Stimulated activated CD4-positive, alpha-beta T cell treated with anti-CD3 and anti-CD28 coated beads, Interleukin-15, amount 100 ng/mL, for 1 hour (primary cell): ENCODE measurements at regions not wholly inside any gene's neighbourhood (a gene's known extent, or its start where the extent isn't known, plus 50 kb on each side); places are given as distances from the start of the nearest gene placed in this dataset.
A peak's percentile ranks its signal among the peaks of the same experiment; 100 is the strongest.
"Not testable (repeated sequence)": the region's sequence is repeated elsewhere in the genome, so short reads cannot be mapped to it uniquely, and the experiment has no call there.

Experiments
- DNase-seq, 2 donors: peaks; one replicate each; pipeline ENCODE4 v3.0.0-alpha.2; 2020; ENCODE audit warnings: low read depth in 1 of 2, low spot score in 1 of 2

DNA sequence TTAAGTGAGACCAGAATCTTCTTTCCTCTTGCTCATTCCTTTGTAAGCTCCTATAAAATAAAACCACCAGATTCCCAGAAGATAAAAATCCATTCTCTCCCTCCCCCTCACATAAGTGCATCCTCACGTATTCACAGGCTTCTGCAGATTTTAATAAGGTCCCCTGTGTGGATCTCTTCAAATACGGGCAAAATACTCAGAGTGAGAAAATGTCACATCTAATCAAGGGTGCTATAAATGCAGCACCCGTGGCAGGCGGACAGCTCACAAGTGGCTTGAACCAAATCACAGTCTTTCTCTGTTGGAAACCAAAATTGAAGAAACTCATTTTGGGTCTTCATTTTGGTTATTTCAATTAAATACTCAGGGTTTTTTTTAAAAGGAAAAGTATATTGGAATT lies 212.9 kb upstream of the CMC1 start:
- DNase-seq = no peak

DNA sequence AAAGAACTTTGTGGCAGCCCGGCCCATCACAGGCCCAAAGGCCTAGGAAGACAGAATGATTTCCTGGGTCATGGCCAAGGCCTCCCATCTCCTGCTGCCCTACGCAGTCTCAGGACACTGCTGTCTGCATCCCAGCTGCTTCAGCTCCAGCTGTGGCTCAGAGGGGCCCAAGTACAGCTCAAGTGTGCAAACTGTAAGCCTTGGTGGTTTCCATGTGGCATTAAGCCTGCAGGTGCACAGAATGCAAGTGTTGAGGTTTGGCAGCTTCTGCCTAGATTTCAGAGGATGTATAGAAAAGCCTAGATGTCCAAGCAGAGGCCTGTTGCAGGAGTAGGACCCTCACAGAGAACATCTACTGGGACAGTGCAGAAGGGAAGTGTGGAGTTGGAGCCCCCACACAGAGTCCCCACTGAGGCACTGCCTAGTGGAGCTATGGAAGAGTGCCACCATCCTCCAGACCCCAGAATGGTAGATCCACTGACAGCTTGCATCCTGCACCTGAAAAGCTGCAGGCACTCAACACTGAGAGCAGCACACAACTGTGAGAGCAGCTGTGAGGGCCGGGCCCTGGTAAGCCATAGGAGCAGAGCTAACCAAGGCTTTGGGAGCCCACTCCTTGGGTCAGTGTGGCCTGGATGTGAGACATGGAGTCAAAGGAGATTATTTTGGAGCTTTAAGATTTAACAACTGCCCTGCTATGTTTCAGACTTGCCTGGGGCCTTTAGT lies 208.2 kb upstream of the CMC1 start:
- no peak for DNase-seq

DNA sequence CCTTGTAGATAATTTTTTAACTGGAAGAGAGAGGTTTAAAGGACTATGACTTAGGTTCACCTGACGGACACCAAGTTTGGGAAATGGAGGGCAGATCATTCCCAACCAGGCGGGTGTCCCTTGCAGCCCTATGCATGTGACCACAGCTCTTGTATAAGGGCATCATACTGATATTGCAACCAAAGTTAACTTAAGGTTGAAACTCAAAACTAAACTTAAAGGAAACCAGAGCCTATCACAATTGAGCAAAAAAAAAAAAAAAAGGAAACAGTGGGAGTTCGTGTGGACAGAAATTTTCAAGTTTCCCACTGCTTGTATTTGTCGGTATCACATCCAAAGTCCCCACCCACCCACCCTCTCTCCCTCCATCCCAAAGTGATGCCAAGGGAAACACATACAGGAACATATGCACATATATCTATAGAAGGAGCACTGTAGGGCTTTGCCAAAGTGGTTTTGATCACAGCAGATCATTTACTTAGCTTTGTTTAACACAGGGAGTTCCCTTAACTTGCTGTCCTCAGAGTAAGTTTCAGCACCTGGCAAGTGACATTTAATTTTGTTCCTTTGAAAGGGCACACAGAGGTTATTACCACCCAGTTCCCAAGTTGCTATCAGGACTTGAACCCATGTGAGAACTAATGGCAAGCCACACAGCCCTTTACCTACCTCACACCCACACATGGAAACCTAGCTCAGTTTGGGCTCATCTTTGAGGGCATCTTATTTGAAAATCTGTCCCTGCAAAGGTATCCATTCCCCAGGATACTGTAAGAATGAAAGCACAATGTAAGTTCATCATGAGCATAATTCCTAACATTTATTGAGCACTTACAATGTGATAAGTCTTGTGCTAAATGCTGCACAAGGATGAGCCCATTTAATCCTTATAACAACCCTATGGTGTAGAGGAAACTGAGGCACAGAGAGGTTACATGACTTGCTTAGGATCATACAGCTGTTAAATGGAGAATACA lies 204.5 kb upstream of the CMC1 start:
- DNase-seq = no peak

DNA sequence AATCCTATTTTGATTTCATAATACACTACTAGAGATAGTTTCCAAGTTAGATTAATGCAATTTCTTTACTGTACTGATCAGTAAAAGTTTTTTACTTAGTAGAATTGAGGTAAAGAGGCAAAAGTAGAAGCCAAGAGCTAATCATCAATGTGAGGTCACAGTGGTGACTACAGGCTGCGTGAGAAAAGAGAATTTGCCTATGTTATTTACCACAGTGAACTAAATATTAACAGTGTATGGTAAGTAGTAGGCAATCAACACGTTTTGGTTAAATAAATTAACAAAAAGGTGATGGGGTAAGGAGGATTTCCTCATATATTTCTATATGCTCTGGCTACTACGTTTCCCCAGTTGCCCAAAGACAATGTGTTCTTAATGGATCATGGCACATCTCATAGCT lies 202.2 kb upstream of the CMC1 start:
- no peak for DNase-seq

DNA sequence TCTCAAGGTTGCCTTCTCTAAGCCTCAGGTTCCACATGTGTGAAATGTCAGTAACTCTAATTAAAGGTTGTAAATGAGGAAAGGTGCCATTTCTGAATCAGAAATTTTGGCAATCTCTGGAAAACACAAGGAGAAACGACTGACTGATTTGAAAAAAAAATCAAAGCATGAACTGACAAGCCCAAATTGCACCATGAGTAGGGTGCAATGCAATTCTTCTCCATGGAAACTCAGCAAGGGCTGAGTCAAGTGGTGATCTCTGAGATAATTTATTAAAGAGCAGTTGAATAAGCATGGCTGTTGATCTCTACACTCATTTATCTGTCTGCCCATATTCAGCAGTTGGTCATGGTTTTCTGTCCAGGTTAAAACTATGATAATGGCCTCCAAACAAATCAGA lies 201.6 kb upstream of the CMC1 start:
- no peak for DNase-seq

DNA sequence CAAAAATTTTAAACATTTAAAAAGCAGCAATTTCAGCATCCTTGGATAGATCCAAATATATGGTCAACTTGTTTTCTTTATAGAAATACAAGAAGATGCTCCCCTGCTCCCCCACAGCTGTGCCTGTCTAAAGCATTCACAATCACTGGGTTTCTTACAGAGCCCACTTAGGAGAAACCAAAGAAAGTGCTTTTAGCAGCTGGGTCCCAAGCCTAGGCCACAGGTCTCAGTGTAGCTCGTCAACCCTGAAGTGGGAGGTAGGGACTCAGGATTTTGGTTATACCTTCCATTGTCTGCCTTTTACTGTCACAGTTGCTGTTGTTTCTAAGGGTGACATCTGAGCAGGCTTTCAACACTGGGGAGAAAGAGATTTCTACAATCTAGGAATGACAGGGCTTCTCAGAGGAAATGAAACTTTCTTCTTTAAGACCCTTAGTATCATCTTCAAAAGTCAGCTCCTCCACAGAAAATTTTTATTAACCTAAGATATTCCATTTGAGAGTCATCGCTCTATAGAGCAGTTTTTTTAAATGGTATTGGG lies 199.3 kb upstream of the CMC1 start:
- DNase-seq = no peak

DNA sequence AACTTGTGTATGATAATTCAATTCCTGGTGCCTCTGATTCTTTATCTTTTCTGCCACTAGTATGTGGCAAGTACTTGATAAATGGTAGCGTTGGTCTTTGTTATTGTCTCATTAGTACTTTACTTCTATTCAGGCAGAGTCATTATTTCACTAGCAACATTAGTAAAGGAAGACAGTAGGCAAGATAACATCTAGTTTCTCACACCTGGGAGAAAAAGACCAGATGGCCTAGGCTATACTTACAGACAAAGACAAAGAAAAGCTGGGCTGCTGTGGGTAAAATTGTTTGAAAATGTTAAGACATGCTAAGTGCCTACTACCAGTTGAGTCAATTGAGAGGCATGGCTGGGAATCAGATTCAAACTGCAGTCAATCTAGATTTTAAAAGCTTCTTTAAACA lies 198.7 kb upstream of the CMC1 start:
- DNase-seq = no peak

DNA sequence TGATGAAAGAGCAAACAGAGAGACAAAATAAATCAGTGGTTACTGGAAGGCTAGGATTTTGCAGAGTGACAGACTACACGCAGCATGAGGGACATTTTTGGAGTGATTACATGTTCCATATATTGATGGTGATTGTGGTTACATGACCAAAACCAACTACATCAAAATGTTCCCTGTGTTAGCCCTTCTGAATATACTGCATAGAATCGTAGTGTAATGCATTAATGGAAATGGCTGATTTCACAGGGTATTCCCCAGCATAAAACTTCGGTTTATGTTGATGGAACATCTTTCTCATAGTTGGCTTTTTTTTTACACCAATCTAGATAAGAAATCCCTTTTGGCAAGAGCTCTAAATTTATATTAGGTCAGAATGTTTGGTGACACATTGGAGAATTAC lies 191.3 kb upstream of the CMC1 start:
- no peak for DNase-seq

DNA sequence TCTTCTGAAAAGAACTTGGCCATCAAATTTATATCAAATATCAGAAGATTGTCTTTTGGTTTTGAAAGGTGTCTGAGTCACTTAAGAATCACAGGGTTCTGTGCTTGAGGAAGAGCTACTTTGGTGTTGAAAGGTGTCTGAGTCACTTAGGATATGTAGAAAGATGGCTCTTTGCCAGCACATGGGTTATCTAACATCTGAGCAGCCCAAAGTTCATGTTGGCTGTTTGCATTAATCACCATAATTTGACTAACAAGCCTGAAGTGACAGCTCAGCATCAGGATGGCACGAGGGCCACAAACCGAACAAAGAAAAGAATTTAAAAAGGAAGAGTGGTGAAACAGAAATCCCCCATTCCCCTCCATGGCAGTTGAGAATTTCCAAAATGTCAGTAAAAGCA lies 190.5 kb upstream of the CMC1 start:
- DNase-seq = peak in 1 of 2 donors; percentile 6

DNA sequence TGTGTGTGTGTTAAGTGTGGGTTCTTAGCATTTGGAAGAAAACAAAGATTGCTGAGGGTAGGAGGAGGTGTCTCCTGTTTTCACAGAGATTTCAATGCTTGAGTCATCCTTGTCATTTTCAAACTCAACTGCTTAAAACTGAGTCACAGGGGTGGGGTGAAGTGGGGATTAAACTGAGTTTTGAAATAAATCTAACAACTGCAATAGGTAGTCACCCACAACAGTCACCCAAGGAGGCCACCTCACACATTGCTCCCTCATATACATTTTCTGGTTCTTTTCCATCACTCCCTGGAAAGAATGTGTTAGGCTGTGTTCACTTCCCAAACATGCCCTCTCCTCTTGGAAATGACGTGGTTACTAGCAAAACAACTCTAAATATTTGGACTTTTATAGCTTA lies 187.7 kb upstream of the CMC1 start:
- DNase-seq = no peak

DNA sequence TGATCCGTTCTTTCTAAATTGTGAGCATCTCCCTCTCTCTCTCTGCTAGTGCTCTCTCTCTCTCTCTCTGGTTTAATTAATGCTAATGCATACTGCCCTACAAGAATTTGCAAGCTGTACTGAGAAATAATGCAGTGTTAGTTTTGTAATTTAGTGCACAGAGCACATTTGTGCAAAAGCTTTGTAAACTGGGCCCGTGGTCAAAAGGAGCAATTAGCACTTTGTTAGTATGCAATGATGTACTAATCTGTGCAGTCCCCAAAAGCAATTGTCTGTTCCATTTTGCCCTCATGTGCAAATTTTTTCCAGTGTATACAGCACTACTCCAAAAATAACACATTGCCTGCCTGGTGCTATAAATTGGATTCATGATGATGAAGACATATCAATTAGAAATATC lies 184.6 kb upstream of the CMC1 start:
- no peak for DNase-seq

DNA sequence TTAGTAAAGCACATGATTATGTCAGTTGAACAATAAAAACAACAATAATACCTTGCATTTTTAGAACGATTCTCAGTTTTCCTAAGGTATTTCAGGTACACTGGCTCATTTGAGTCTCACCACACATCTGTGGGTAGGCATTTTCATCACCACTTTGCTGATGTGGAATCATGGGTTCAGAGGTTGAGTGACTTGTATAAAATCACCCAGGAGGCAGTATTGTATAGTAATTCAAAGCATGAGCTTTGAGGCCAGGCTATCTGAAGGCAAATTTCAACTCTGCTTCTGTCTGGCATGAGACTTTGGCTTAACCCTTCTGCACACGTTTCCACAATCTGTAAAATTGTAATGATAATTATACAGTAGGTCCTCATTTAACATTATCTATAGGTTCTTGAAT lies 183.9 kb upstream of the CMC1 start:
- DNase-seq = no peak

DNA sequence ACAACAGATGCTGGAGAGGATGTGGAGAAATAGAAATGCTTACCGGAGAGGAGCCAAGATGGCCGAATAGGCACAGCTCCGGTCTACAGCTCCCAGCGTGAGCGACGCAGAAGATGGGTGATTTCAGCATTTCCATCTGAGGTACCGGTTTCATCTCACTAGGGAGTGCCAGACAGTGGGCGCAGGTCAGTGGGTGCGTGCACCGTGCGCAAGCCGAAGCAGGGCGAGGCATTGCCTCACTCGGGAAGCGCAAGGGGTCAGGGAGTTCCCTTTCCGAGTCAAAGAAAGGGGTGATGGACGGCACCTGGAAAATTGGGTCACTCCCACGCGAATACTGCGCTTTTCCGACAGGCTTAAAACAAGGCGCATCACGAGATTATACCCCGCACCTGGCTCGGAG lies 182.2 kb upstream of the CMC1 start:
- DNase-seq = not testable (repeated sequence)

DNA sequence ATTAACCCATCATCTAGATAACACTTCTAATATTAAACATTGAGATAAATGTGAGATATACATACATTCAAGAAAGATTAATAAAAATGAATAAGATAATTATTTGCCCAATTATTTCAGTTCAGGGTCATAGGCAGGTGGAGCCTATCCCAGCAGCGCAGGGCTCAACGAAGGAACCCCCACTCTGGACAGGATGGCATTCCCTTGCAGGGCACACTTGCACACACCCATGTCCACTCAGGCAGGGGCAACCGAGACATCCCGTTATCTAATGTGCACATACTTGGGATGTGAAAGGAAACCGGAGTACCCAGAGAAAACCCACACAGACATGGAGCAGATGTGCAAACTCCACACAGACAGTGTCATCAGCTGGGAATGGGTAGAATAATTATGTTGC lies 175.4 kb upstream of the CMC1 start:
- no peak for DNase-seq

DNA sequence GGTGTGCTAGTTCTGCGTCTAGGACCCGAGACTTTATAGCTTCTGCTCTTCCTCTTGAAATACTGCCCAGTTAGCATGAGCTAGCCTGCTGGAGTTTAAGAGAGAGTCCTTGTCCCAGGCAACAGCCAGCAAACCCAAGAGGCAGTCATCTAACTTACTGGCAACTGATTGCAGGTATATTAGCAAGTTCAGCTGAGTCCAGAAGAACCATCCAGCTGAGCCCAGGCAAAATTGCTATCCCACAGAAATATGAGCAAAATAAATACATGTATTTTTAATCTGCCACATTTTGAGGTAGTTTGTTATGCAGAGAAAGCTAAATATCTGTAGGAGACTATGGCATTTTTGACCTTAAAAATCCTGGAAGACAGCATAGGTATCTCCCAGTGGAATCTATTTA lies 174.4 kb upstream of the CMC1 start:
- DNase-seq = no peak

DNA sequence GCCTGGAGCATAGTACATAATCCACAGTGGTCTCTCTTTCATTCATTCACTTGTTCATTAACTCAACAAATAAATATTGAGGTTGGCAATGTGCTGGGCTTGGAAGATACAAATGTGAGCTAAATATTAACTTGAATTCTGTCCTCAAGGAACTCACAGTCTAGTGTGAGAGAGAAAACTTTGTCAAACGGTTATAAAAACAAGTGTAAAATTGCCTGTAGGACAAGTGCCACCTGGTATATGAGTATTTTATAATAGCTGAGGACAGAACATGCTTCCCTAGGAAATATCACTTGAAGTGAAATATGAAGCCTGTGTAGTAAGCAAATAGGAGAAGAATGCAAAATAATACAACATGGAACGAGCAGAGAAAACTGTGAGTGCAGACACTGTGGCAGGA lies 173.1 kb upstream of the CMC1 start:
- DNase-seq = no peak

DNA sequence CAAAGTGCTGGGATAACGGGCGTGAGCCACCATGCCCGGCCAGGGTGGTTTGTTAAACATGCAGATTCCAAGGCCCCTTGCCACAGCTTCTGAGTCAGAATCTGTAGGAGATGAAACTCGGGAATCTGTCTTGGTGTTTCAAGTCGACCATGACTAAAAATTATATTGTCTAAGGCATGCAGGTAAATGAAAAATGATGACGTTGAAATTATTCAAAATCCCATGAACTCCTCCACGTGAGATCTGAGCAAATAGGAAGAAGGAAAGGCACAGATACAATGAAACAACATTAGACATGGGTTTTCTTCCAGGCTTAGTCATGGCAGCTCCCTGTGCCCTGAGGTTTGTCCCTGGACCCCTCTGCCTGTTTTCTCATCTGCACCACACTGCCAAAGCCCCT lies 172.0 kb upstream of the CMC1 start:
- DNase-seq = no peak

DNA sequence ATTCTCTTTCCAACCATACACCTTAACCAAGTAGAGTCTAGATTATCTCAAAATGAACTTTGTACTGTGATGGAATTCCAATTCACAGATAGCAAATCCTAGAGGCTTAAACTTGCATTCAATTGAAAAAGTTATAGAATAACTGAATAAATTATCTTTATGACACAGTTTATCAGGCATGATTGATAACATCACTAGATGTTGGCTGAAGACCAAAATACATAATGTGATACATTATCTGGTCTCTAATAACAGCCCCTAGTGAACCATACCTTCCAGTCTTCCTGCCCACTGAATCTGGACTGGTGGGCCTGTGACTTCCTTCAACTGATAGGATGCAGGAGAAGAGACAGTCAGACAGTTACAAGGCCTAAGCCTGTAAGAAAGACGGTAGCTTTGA lies 165.2 kb upstream of the CMC1 start:
- DNase-seq = no peak

DNA sequence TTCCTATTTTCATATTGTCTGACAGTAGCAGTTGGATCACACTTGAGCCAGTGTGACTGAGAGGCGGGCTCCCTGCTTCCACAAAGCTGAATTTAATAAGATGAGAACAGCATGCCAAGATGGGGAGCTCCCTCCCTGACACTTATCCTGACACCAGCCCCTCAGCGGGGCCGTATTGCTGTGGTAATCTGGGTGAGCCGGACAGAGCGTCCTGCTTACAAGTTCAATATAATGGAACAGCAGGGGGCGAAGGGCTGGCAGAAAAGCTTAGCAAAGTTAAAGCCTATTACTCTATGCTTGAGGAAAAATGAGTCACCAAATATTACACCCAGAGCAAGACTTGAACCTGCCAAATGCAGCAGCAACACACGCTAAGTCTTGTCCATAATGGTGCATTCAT lies 163.8 kb upstream of the CMC1 start:
- DNase-seq = no peak

DNA sequence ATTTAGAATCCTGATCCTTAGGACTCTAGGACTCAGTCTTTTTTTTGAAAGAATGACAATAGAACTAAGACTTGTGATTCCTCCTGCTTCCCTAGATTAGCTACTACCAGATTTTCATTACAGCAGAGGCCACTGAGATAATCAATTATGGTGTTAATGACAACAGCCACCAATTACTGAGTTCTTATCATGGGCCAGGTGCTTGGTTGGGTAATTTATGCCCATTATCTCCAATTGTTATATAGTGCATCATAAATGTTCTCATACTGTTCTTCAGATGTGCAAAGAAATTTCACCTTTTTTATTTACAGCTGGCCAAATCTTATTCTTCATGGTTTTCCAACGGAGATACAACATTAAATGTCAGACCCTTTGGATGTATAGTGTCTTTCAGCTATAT lies 162.9 kb upstream of the CMC1 start:
- DNase-seq = no peak

DNA sequence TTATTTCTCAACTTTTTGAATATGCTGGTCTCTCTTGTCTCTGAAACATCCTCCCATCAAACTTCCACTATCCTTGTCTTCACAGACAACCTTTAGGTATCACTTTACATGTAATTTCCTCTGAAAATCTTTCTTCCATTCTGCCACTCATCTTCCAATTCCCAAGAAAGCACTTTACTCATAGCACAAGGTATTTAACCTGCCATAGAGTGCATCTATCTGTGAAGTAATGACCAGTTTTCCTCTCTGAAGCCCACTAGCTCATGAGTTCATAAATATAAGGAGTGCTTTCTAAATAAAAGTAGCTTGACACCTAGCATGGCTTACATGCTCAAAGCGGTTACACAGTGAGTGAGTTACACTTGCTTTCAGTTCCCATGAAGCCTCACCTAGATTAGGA lies 160.7 kb upstream of the CMC1 start:
- DNase-seq = no peak

DNA sequence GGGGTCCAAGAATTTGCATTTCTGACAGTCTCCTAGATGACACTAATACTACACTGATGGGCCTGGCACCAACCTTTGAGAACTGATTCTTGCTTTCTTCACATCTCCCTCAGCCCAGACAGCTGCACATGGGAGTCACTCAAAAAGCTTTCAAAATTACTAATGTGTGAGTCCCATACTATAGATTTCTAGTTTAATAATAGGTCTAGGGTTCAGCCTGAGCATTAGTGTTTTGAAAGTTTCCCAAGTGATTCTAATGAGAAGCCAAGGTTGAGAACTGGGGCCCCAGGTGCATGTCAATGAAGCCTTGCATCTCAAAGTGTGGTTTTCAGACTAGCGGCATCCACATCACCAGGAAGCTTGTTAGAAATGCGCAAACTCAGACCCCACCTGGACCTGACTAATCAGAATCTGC lies 159.9 kb upstream of the CMC1 start:
- DNase-seq = no peak
